ENCODE measurements at regions not wholly inside any gene's neighbourhood (a gene's known extent, or its start where the extent isn't known, plus 50 kb on each side); places are given as distances from the start of the nearest gene placed in this dataset.
"Not testable (repeated sequence)": the region's sequence is repeated elsewhere in the genome, so short reads cannot be mapped to it uniquely, and the experiment has no call there.

DNA sequence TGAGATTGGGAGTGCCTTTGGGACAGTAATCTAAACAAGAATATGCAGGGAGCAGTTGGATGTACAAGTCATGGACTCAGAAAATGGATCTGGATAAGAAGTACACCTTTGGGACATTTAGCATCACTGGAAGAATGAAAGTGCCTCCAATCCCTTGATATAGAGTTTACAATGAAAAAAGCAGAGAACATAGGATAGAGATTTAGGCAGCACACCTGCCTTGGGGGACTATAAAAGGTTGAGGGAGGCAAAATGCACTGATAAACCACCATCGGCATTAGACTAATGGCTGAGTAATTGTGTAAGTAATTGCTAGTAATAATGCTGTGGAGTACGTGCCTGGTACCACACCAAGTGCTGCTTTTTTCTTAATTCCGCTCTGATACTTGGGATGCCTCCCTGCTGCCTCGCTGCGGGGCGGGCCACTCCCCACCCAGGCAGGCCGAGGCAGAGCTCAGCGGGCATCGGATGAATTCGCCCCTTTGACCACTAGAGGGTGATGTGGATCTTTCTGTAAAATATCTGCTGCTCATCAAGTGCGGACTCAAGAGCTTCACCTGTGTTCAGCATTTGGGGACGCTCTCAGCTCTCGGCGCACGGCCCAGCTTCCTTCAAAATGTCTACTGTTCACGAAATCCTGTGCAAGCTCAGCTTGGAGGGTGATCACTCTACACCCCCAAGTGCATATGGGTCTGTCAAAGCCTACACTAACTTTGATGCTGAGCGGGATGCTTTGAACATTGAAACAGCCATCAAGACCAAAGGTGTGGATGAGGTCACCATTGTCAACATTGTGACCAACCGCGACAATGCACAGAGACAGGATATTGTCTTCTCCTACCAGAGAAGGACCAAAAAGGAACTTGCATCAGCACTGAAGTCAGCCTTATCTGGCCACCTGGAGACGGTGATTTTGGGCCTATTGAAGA lies 99.9 kb downstream of the ANKRD18B start:
- peak; percentile 89 for DNase-seq

GRCh38 chr9:33628318-33628717 lies 104.3 kb downstream of the ANKRD18B start:
- DNase-seq: not testable (repeated sequence)

DNA sequence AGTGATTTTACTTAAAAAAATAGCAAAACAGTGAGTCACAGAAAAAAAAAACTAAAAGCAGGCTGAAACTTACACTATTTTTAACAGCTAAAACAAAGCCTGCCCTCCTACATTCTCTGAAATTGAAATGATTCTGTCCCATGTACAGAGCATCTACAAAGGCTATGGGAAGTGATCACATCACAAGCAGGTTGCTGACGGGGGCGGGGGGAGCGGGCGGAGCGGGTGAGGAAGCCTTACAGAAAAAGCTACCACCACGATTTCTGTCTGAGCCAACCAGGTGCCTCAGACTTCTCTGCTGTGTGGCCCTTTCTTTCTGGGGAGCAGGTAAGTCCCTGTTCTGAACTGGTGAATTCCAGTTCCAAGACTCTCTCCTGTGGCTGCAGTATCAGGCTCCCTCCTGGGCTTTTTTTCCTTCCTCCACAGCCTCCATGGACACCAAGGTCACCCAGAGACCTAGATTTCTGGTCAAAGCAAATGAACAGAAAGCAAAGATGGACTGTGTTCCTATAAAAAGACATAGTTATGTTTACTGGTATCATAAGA lies 104.9 kb downstream of the ANKRD18B start:
- no peak for DNase-seq

GRCh38 chr9:33633636-33634035 lies 109.6 kb downstream of the ANKRD18B start:
- peak; percentile 90 for DNase-seq

- no peak for DNase-seq
Measured at GRCh38 chr9:33637881-33638280, 113.8 kb downstream of the ANKRD18B start.

- no peak for DNase-seq
Measured at GRCh38 chr9:33638391-33638915, 114.4 kb downstream of the ANKRD18B start.

DNA sequence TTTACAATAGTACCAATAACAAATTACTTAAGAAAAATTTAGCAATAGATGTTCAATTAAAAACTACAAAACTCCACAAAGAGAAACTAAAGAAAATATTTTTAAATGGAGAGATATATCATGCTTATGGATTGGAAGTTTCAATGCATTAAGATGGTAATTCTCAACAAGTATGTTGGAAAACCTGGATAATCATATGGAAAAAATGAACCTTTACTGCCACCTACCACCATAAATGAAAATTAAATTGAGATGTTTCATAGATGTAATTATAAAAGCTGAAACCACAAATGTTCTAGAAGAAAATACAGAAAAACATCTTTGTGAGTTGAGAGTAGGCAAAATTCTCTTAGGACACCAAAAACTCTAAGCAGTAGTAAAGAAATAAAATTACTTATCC lies 121.7 kb downstream of the ANKRD18B start:
- no peak for DNase-seq

- no peak for DNase-seq
Measured at GRCh38 chr9:33649463-33649862, 125.4 kb downstream of the ANKRD18B start.

GRCh38 chr9:33651125-33651524 lies 127.1 kb downstream of the ANKRD18B start:
- no peak for DNase-seq

- no peak for DNase-seq
Measured at GRCh38 chr9:33659921-33660320, 135.4 kb upstream of the PRSS3 start.

GRCh38 chr9:33660772-33661171 lies 134.6 kb upstream of the PRSS3 start:
- no peak for DNase-seq

GRCh38 chr9:33661176-33661575 lies 134.2 kb upstream of the PRSS3 start:
- DNase-seq: no peak

DNA sequence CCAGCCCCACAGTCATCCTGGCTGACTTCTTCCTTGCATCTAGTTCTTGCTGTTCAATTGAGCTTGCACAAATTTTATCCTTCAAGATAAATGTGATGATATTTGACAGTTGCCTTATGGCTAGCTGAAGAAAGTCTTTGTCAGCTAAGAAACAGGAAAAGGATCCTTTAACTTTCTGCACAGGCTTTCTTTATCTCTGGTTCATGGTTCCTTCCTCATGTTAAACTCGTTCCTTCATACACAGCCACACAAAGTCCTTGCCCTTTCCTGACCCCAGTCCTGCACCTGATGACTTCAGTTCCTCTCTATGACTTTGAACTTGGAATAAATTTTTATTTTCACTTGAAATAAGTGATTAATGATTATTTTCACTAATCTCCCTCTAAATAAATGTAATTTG lies 132.5 kb upstream of the PRSS3 start:
- DNase-seq: no peak

DNA sequence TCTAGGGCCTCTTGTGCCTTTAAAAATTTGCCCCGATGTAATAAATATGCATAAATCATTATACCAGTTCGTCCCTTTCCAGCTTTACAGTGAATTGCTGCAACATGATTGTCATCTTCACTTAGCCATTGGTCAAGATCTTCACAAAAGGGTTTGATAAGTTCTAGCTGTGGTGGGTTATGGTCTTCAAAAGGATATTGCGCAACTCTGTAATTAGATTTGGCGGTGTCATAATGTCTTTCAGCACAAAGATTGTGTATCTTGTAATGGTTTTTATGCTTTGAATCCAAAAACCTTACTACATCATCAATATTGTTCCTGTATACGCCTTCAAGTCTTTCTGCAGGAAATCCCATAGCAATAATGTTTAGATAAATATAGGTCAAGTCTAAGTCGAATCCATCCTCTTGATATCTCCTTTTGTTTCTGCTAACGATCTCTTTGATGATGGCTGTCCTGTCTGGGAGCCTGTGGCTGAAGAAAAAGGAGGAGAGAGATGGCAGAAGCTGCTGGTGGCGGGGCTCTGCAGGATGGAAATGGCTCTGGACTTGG lies 119.1 kb upstream of the PRSS3 start:
- DNase-seq: not testable (repeated sequence)

DNA sequence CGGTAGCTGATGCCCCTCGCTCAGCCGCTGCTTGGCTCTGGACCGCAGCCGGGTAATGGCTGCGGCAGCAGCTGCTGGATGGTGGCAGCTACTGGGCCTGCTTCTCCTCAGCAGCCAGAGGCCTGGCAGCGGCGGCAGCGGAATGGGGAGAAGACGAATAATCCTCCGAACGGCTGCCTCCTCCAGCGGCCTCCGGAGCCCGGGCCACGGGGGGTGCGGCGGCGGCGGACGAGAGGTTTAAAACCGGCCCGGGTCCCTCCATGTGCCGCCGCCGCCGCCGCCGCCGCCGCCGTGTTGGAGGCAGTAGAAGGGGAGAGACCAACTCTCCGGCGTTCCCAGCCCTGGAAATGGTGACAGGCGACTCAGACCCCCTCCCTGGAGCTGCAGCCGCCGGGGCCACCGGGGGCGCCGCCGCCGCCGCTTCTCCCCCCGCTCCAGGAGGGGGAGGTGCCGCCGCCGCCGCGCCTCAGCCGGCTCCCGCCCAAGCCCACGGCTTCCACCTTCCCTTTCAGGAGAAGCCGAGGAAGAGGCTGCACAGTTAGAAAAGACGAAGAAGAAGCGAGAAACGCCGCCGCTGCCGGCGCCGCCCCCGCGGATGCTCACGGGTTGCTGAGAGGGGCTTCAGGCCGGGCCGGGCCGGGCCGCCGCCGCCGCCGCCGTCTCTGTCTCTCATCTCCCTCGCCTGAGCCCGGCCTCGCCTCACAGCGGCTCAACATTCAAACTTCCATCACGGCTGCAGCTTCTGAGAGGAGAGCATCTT lies 118.4 kb upstream of the PRSS3 start:
- DNase-seq: peak; percentile 80

DNA sequence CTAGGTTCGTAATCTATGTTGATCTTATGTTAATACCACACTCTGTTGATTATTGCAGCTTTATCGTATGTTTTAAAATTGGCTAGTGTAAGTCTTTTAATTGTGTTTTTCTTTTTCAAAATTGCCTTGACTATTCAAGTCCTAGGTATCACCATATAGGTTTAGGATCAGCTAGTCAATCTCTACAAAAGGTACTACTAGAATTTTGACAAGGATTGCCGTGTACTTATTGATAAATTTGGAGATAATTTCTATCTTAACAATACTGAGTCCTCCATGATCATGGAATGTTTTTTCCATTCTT lies 117.9 kb upstream of the PRSS3 start:
- no peak for DNase-seq

DNA sequence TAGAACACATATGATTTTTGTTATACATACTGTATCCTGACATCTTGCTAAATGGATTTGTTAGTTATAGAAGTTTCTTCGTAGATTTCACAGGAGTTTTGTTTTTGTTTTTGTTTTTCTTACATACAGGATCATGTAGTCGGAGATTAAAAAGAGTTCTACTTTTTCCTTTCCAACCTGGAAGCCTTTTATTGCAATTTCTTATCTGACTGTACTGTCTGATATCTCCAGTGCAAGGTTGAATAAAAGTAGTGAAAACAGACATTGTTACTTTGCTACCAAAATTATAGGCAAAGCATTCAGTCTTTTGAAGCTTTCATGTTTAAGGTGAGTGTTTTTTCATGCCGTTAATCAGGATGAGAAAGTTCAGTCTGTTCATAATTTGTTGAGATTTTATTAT lies 117.4 kb upstream of the PRSS3 start:
- no peak for DNase-seq

GRCh38 chr9:33682551-33682950 lies 112.8 kb upstream of the PRSS3 start:
- DNase-seq: no peak

DNA sequence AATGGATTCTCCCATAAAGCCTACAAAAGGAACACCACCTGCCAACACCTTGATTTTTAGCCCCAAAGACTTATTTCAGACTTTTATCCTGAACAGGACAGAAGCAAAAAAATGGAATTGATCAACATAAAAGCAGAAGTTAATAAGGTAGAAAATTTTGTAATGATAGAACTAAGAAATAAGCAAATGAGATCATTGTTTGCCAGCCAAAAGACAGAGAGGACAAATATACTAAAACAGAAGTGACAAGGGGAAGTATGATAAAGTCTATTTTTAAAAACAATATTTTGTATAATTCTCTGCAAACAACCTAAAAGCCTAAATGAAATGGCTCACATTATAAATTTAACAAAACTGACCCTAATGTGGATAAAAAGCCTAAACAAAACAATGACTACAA lies 110.5 kb upstream of the PRSS3 start:
- no peak for DNase-seq

DNA sequence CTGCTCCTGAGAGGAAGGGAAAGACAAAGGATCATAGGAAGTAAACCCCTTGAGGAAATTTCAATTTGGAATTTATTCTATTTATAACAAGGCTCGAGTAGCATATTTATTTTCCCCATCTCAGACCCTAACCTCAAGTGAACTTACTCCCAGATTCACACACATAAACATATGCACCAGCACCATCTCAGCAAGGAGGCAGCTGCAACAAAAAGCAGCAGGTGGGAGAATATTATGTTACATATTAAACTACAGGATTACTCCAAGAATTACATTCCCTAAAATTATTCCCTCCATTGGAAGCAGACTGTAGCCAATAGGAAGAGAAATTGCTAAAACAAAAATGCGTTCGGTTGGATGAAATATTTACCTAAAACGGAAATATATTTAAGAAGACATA lies 108.4 kb upstream of the PRSS3 start:
- DNase-seq: peak; percentile 84

DNA sequence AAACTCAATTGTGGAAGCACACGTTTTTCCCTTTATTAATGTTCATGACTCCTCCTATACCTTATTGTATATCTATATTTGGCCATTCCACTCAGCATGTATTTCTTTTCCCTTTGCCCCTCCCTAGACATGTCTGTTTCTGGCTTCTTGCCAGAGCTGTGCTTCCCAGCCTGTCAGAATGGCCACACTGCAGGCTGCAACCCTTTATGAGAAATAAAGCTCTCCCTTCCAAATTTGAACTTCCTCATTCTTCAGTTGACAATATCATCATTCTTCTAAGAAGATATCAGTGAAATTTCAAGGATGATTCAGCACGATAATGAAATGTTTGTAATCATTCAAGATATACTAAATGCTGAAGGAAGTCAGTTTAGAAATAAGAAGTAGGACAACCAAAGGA lies 107.6 kb upstream of the PRSS3 start:
- DNase-seq: peak; percentile 72

DNA sequence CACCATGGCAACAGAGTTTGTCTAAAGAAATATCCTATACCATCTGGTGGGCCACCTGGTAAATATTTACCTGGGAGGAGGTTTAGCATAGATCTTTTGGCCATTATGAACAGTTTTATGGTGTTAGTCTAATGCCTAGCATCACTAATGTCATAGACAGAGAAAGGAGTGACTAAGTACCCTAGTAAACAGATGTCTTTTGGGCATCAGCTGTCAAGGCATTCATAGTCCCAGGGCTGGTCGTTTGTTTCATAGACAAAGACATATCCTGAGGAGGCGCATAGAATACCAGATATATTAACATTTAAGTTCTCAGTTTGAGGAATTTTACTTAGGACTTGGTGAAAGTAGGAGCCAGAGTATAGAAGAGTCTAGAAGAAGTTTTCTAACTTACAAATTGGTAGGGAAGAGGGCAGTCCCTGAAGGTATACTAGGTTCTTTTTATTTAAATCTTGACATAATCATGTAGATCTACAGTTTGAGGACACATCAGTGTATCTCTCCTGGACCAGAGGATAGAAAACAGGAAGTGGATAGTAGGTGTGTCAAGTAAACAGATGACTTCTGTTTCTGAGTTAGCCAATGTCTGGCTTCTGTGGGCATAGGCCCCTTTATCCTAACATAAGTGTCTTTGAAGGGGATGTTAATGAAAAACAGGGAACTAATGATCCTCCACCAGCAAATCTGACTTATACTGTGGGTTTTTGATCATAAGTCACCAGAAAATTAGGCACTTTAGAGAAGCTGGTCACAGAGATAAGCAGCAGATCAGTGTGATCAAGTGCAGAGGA lies 105.0 kb upstream of the PRSS3 start:
- DNase-seq: peak; percentile 31
